ENCODE measurements at regions not wholly inside any gene's neighbourhood (a gene's known extent, or its start where the extent isn't known, plus 50 kb on each side); places are given as distances from the start of the nearest gene placed in this dataset.
"Not testable (repeated sequence)": the region's sequence is repeated elsewhere in the genome, so short reads cannot be mapped to it uniquely, and the experiment has no call there.

- not testable (repeated sequence) for TF ChIP-seq CTCF (IDR thresholded peaks at IDR 0.05; ENCODE audit: low read depth, low read length, poor library complexity, severe bottlenecking); EZH2phosphoT487 (IDR thresholded peaks at IDR 0.05; ENCODE audit: borderline replicate concordance, low read length)
Measured at GRCh38 chr2:196526981-196527725, 112.4 kb upstream of the CCDC150 start.

Data from DOHH2 (cell line).